ENCODE measurements at regions not wholly inside any gene's neighbourhood (a gene's known extent, or its start where the extent isn't known, plus 50 kb on each side); places are given as distances from the start of the nearest gene placed in this dataset.
"Not testable (repeated sequence)": the region's sequence is repeated elsewhere in the genome, so short reads cannot be mapped to it uniquely, and the experiment has no call there.

GRCh38 chr18:43735570-43735969 is 458.3 kb upstream of the SYT4 start:
- DNase-seq (ENCODE audit: low spot score), result no peak

GRCh38 chr18:43744960-43745745 is 467.9 kb upstream of the SYT4 start:
- no peak for DNase-seq (ENCODE audit: low spot score)

- no peak for DNase-seq (ENCODE audit: low spot score)
These were observed 473.9 kb upstream of the SYT4 start for GRCh38 chr18:43751203-43751602.

GRCh38 chr18:43751835-43752234 is 474.5 kb upstream of the SYT4 start:
- no peak for DNase-seq (ENCODE audit: low spot score)

- no peak for DNase-seq (ENCODE audit: low spot score)
These were observed 480.0 kb upstream of the SYT4 start for GRCh38 chr18:43757273-43757672.

- DNase-seq (ENCODE audit: low spot score), result no peak
These were observed 481.4 kb upstream of the SYT4 start for GRCh38 chr18:43758734-43759133.

- DNase-seq (ENCODE audit: low spot score), result no peak
These were observed 482.7 kb upstream of the SYT4 start for GRCh38 chr18:43760010-43760409.

GRCh38 chr18:43772907-43773306 is 495.6 kb upstream of the SYT4 start:
- no peak for DNase-seq (ENCODE audit: low spot score)

- no peak for DNase-seq (ENCODE audit: low spot score)
These were observed 497.2 kb upstream of the SYT4 start for GRCh38 chr18:43774497-43774896.

GRCh38 chr18:43775591-43775990 is 498.3 kb upstream of the SYT4 start:
- DNase-seq (ENCODE audit: low spot score), result no peak

- no peak for DNase-seq (ENCODE audit: low spot score)
These were observed 499.7 kb upstream of the SYT4 start for GRCh38 chr18:43776997-43777396.

- no peak for DNase-seq (ENCODE audit: low spot score)
These were observed 500.5 kb upstream of the SYT4 start for GRCh38 chr18:43777636-43778304.

GRCh38 chr18:43780782-43781340 is 503.6 kb upstream of the SYT4 start:
- no peak for DNase-seq (ENCODE audit: low spot score)

- no peak for DNase-seq (ENCODE audit: low spot score)
These were observed 507.9 kb upstream of the SYT4 start for GRCh38 chr18:43785158-43785557.

GRCh38 chr18:43786893-43787292 is 509.6 kb upstream of the SYT4 start:
- DNase-seq (ENCODE audit: low spot score), result no peak

GRCh38 chr18:43787721-43788120 is 510.4 kb upstream of the SYT4 start:
- not testable (repeated sequence) for DNase-seq (ENCODE audit: low spot score)

GRCh38 chr18:43789234-43790000 is 512.1 kb upstream of the SYT4 start:
- DNase-seq (ENCODE audit: low spot score), result no peak

GRCh38 chr18:43793910-43794309 is 516.6 kb upstream of the SYT4 start:
- no peak for DNase-seq (ENCODE audit: low spot score)

GRCh38 chr18:43794363-43794762 is 517.1 kb upstream of the SYT4 start:
- no peak for DNase-seq (ENCODE audit: low spot score)

- no peak for DNase-seq (ENCODE audit: low spot score)
These were observed 520.1 kb upstream of the SYT4 start for GRCh38 chr18:43797347-43797746.

GRCh38 chr18:43800584-43800983 is 523.3 kb upstream of the SYT4 start:
- no peak for DNase-seq (ENCODE audit: low spot score)

GRCh38 chr18:43805646-43806194 is 528.4 kb upstream of the SYT4 start:
- DNase-seq (ENCODE audit: low spot score), result no peak
